Esophagus muscularis mucosa (tissue), 4 donors: ENCODE measurements at regions not wholly inside any gene's neighbourhood (a gene's known extent, or its start where the extent isn't known, plus 50 kb on each side); places are given as distances from the start of the nearest gene placed in this dataset.
A peak's percentile ranks its signal among the peaks of the same experiment; 100 is the strongest.

ENCODE experiments used
- DNase-seq: peaks from one replicate; pipeline ENCODE4 v3.0.0-alpha.2; 2017; ENCODE audit errors: extremely low spot score
- H3K27ac ChIP-seq, 4 donors: fragments of 200-600 bp; sonication (generic); replicated peaks in 1 of 4; 1 replicate in 3 of 4; 2 replicates in 1 of 4; pipeline ENCODE4 v1.5.1; 2016 to 2019; ENCODE audit warnings: mild to moderate bottlenecking in 1 of 4
- H3K27me3 ChIP-seq, 4 donors: fragments of 200-600 bp; sonication (generic); one replicate each; pipeline versions ENCODE4 v1.5.1 to v1.6.0; 2016 to 2019
- H3K36me3 ChIP-seq, 4 donors: fragments of 200-600 bp; sonication (generic); one replicate each; pipeline ENCODE4 v1.5.1; 2016 to 2019
- H3K4me1 ChIP-seq, 4 donors: fragments of 200-600 bp; sonication (generic); one replicate each; pipeline ENCODE4 v1.5.1; 2016 to 2019
- H3K4me3 ChIP-seq, 4 donors: fragments of 200-600 bp; sonication (generic); 1 replicate in 2 of 4; 2 replicates in 2 of 4; pipeline ENCODE4 v1.5.1; 2016 to 2019; ENCODE audit warnings: mild to moderate bottlenecking in 4 of 4, moderate library complexity in 1 of 4
- H3K9me3 ChIP-seq, 4 donors: fragments of 200-600 bp; sonication (generic); 1 replicate in 3 of 4; 2 replicates in 1 of 4; pipeline ENCODE4 v1.5.1; 2016 to 2019
- CTCF ChIP-seq, 3 experiments: fragments of 200-600 bp in 2 of 3; fragments of 450-650 bp in 1 of 3; sonication (generic) in 2 of 3; IDR thresholded peaks; one replicate each; pipeline ENCODE4 v1.5.1; 2017 to 2019; ENCODE audit warnings: antibody characterized with exemption in 3 of 3, mild to moderate bottlenecking in 2 of 3, moderate library complexity in 1 of 3
- EP300 ChIP-seq: sonication (generic); formaldehyde crosslinking; IDR thresholded peaks from one replicate; pipeline ENCODE4 v1.6.1; 2017; ENCODE audit warnings: antibody characterized with exemption
- POLR2A ChIP-seq: fragments of 450-650 bp; IDR thresholded peaks from one replicate; pipeline ENCODE4 v1.6.1; 2017; ENCODE audit warnings: antibody characterized with exemption, moderate library complexity, mild to moderate bottlenecking, low read depth
- POLR2AphosphoS5 ChIP-seq, 2 donors: sonication (generic); formaldehyde crosslinking; IDR thresholded peaks; one replicate each; pipeline ENCODE4 v1.6.1; 2017; ENCODE audit warnings: antibody characterized with exemption in 2 of 2
- WGBS: methylation state at CpG from one replicate; pipeline ENCODE4 v1.1.5; 2018; 5-methylcytosine and 5-hydroxymethylcytosine counted together
- intact Hi-C: fragments of 100-400 bp; cut with DNase I; formaldehyde crosslinking; loops from one replicate; pipeline ENCODE4 v1.15.1; 2023

- intact Hi-C loops: no loop called here
- no peaks in the 10 kb centered on the region for H3K36me3 ChIP-seq
- TF ChIP-seq POLR2A: no peak
- no peak for TF ChIP-seq CTCF (IDR thresholded peaks at IDR 0.05)
- TF ChIP-seq EP300: no peak
- no peak for TF ChIP-seq POLR2AphosphoS5 (IDR thresholded peaks at IDR 0.05)
- H3K9me3 ChIP-seq: no peaks in the 10 kb centered on the region
- H3K4me1 ChIP-seq: peaks cover 0 to 13% (median 2%) of the 10 kb centered on the region in 4 donors
- DNase-seq: no peak
- no peak overlapping the region for H3K4me3 ChIP-seq
- H3K27ac ChIP-seq: no peak overlapping the region
- H3K27me3 ChIP-seq: no peaks in the 10 kb centered on the region
Observed at GRCh38 chr4:127383666-127384065, 249.1 kb upstream of the INTU start.

GRCh38 chr4:127394516-127394915 is 238.2 kb upstream of the INTU start:
- Histone ChIP-seq H3K4me3 (no peak overlapping the region), H3K36me3 (no peaks in the 10 kb centered on the region), H3K27me3 (no peaks in the 10 kb centered on the region), H3K9me3 (no peaks in the 10 kb centered on the region), H3K4me1 (peaks cover 0 to 3% (median 0%) of the 10 kb centered on the region in 4 donors), H3K27ac (no peak overlapping the region)
- WGBS: 67% methylated on average over 2 of the region's 2 CpGs
- TF ChIP-seq POLR2AphosphoS5 (IDR thresholded peaks at IDR 0.05): no peak
- TF ChIP-seq POLR2A: no peak
- no peak for TF ChIP-seq CTCF (IDR thresholded peaks at IDR 0.05)
- TF ChIP-seq EP300: no peak
- intact Hi-C loops: no loop called here
- no peak for DNase-seq

- Histone ChIP-seq H3K9me3 (no peaks in the 10 kb centered on the region), H3K27me3 (no peaks in the 10 kb centered on the region), H3K27ac (no peak overlapping the region), H3K36me3 (no peaks in the 10 kb centered on the region), H3K4me3 (no peak overlapping the region), H3K4me1 (peaks cover 0 to 16% (median 10%) of the 10 kb centered on the region in 4 donors)
- DNase-seq: no peak
- intact Hi-C loops: no loop called here
- WGBS: 85% methylated on average over 5 of the region's 5 CpGs
- TF ChIP-seq POLR2A (no peak), POLR2AphosphoS5 (IDR thresholded peaks at IDR 0.05) (no peak), CTCF (IDR thresholded peaks at IDR 0.05) (no peak), EP300 (no peak)
Observed at GRCh38 chr4:127400276-127400675, 232.5 kb upstream of the INTU start.

GRCh38 chr4:127400731-127401346 is 231.9 kb upstream of the INTU start:
- H3K27me3 ChIP-seq: no peaks in the 10 kb centered on the region
- H3K27ac ChIP-seq: no peak overlapping the region
- WGBS: 19% methylated on average over 1 of the region's 1 CpG
- no peaks in the 10 kb centered on the region for H3K9me3 ChIP-seq
- no peak for TF ChIP-seq EP300
- TF ChIP-seq POLR2A: no peak
- peak; percentile 54 to 74 (median 58) for TF ChIP-seq CTCF (IDR thresholded peaks at IDR 0.05)
- no peak for TF ChIP-seq POLR2AphosphoS5 (IDR thresholded peaks at IDR 0.05)
- no peak overlapping the region for H3K4me3 ChIP-seq
- peaks cover 0 to 16% (median 10%) of the 10 kb centered on the region in 4 donors for H3K4me1 ChIP-seq
- no peak for DNase-seq
- no peaks in the 10 kb centered on the region for H3K36me3 ChIP-seq
- intact Hi-C loops: no loop called here
